H9 (cell line): ENCODE measurements at regions not wholly inside any gene's neighbourhood (a gene's known extent, or its start where the extent isn't known, plus 50 kb on each side); places are given as distances from the start of the nearest gene placed in this dataset.

Experiments used
- DNase-seq: peaks from one replicate; pipeline ENCODE4 v3.0.0-alpha.2; 2017
- H2AFZ ChIP-seq: one replicate; pipeline ENCODE4 v1.6.1; 2013; ENCODE audit warnings: mild to moderate bottlenecking, low read length, control low read depth, moderate library complexity
- H2AK5ac ChIP-seq: 2 replicates; pipeline ENCODE4 v1.6.1; 2013; ENCODE audit warnings: low read length, control low read depth, mixed read lengths; ENCODE audit not compliant: insufficient read length
- H2BK120ac ChIP-seq: one replicate; pipeline ENCODE4 v1.6.1; 2013; ENCODE audit warnings: low read depth, mild to moderate bottlenecking, low read length, control low read depth, inconsistent platforms; ENCODE audit not compliant: poor library complexity, severe bottlenecking
- H2BK12ac ChIP-seq: 2 replicates; pipeline ENCODE4 v1.6.1; 2013; ENCODE audit warnings: low read length, control low read depth, mixed read lengths, low read depth; ENCODE audit not compliant: insufficient read length
- H2BK15ac ChIP-seq: 2 replicates; pipeline ENCODE4 v1.6.1; 2013; ENCODE audit warnings: low read depth, low read length, control low read depth
- H2BK20ac ChIP-seq: one replicate; pipeline ENCODE4 v1.6.1; 2013; ENCODE audit warnings: low read depth, mild to moderate bottlenecking, low read length, control low read depth, inconsistent platforms; ENCODE audit not compliant: poor library complexity, severe bottlenecking
- H2BK5ac ChIP-seq: 2 replicates; pipeline ENCODE4 v1.6.1; 2013; ENCODE audit warnings: low read length, control low read depth, mixed read lengths; ENCODE audit not compliant: insufficient read length
- H3K14ac ChIP-seq: 2 replicates; pipeline ENCODE4 v1.6.1; 2013; ENCODE audit warnings: low read length, control low read depth; ENCODE audit not compliant: insufficient read depth
- H3K18ac ChIP-seq: 2 replicates; pipeline ENCODE4 v1.6.1; 2013; ENCODE audit warnings: low read depth, mild to moderate bottlenecking, mixed read lengths, low read length, control low read depth; ENCODE audit not compliant: insufficient read length
- H3K23ac ChIP-seq: 2 replicates; pipeline ENCODE4 v1.6.1; 2013; ENCODE audit warnings: low read length, control low read depth, mixed read lengths, low read depth; ENCODE audit not compliant: insufficient read length
- H3K23me2 ChIP-seq: 2 replicates; pipeline ENCODE4 v1.6.1; 2013; ENCODE audit warnings: low read depth, mild to moderate bottlenecking, mixed read lengths, low read length, control low read depth; ENCODE audit not compliant: insufficient read length, poor library complexity, severe bottlenecking
- H3K27ac ChIP-seq: 2 replicates; pipeline ENCODE4 v1.5.1; 2013; ENCODE audit warnings: low read length, control low read depth, mixed read lengths, low read depth; ENCODE audit not compliant: insufficient read length
- H3K27me3 ChIP-seq: 2 replicates; pipeline ENCODE4 v1.6.1; 2013; ENCODE audit warnings: low read length, control low read depth, inconsistent platforms; ENCODE audit not compliant: insufficient read depth
- H3K4ac ChIP-seq: 2 replicates; pipeline ENCODE4 v1.6.1; 2013; ENCODE audit warnings: low read depth, mild to moderate bottlenecking, control low read depth, inconsistent platforms, low read length, moderate library complexity
- H3K4me1 ChIP-seq: 2 replicates; pipeline ENCODE4 v1.6.1; 2013; ENCODE audit warnings: low read length, control low read depth, inconsistent platforms; ENCODE audit not compliant: insufficient read depth
- H3K4me2 ChIP-seq: 2 replicates; pipeline ENCODE4 v1.6.1; 2013; ENCODE audit warnings: low read length, control low read depth, mixed read lengths; ENCODE audit not compliant: insufficient read length, insufficient read depth
- H3K56ac ChIP-seq: 2 replicates; pipeline ENCODE4 v1.6.1; 2013; ENCODE audit warnings: low read depth, mild to moderate bottlenecking, mixed read lengths, low read length, control low read depth; ENCODE audit not compliant: insufficient read length
- H3K79me1 ChIP-seq: 2 replicates; pipeline ENCODE4 v1.6.1; 2013; ENCODE audit warnings: low read depth, mild to moderate bottlenecking, moderate library complexity, low read length, control low read depth, inconsistent platforms; ENCODE audit not compliant: insufficient read depth, poor library complexity, severe bottlenecking
- H3K79me2 ChIP-seq: 2 replicates; pipeline ENCODE4 v1.6.1; 2013; ENCODE audit warnings: low read length, control low read depth, inconsistent platforms; ENCODE audit not compliant: insufficient read depth
- H3K9ac ChIP-seq: 2 replicates; pipeline ENCODE4 v1.6.1; 2013; ENCODE audit warnings: low read length, control low read depth, mixed read lengths; ENCODE audit not compliant: insufficient read length; ENCODE audit errors: extremely low read depth
- H3K9me3 ChIP-seq: one replicate; pipeline ENCODE4 v1.6.1; 2013; ENCODE audit warnings: low read depth, low read length, inconsistent platforms; ENCODE audit not compliant: control insufficient read depth
- H3T11ph ChIP-seq: one replicate; pipeline ENCODE4 v1.6.1; 2013; ENCODE audit warnings: mild to moderate bottlenecking, low read length, control low read depth, inconsistent platforms
- H4K20me1 ChIP-seq: one replicate; pipeline ENCODE4 v1.6.1; 2013; ENCODE audit not compliant: control insufficient read depth, insufficient read length, insufficient read depth
- H4K5ac ChIP-seq: 2 replicates; pipeline ENCODE4 v1.6.1; 2013; ENCODE audit warnings: low read depth, mild to moderate bottlenecking, mixed read lengths, low read length, control low read depth; ENCODE audit not compliant: insufficient read length
- H4K8ac ChIP-seq: replicated peaks from 2 replicates; pipeline ENCODE4 v1.6.1; 2013; ENCODE audit warnings: low read length, control low read depth, mixed read lengths, low read depth; ENCODE audit not compliant: insufficient read length
- H4K91ac ChIP-seq: 2 replicates; pipeline ENCODE4 v1.6.1; 2013; ENCODE audit warnings: low read depth, mild to moderate bottlenecking, moderate library complexity, mixed read lengths, low read length, control low read depth; ENCODE audit not compliant: insufficient read length
- H3K27ac Mint-ChIP-seq, 3 experiments: 2 replicates in 2 of 3; 3 replicates in 1 of 3; pipeline ENCODE4 v1.8.0; 2020 to 2021; ENCODE audit warnings: mixed read lengths in 3 of 3, mild to moderate bottlenecking in 1 of 3, moderate library complexity in 1 of 3
- H3K27me3 Mint-ChIP-seq: 2 replicates; pipeline ENCODE4 v1.8.0; 2021; ENCODE audit warnings: low read depth, mild to moderate bottlenecking, moderate library complexity, mixed read lengths
- H3K36me3 Mint-ChIP-seq, 3 experiments: 2 replicates in 2 of 3; 3 replicates in 1 of 3; pipeline ENCODE4 v1.8.0; 2020 to 2021; ENCODE audit warnings: low read depth in 3 of 3, mixed read lengths in 3 of 3; ENCODE audit not compliant: insufficient read depth in 1 of 3
- H3K4me1 Mint-ChIP-seq, 2 experiments: 2 replicates each; pipeline ENCODE4 v1.8.0; 2020; ENCODE audit warnings: mixed read lengths in 2 of 2
- H3K4me3 Mint-ChIP-seq, 2 experiments: 2 replicates in 1 of 2; 3 replicates in 1 of 2; pipeline ENCODE4 v1.8.0; 2020 to 2021; ENCODE audit warnings: mild to moderate bottlenecking in 2 of 2, mixed read lengths in 2 of 2, moderate library complexity in 1 of 2
- H3K9me3 Mint-ChIP-seq, 2 experiments: 2 replicates in 1 of 2; 3 replicates in 1 of 2; pipeline ENCODE4 v1.8.0; 2020; ENCODE audit warnings: mild to moderate bottlenecking in 2 of 2, mixed read lengths in 2 of 2, moderate library complexity in 1 of 2
- CTCF ChIP-seq: fragments of 200-600 bp; sonication (generic); conservative IDR thresholded peaks from 3 replicates; pipeline ENCODE4 v1.8.0; 2021; ENCODE audit warnings: antibody characterized with exemption, mild to moderate bottlenecking
- WGBS: extraction: QIAGEN DNeasy Blood & Tissue Kit; methylation state at CpG from one replicate; pipeline ENCODE4 v1.1.7; 2013; ENCODE audit warnings: missing lambda C conversion rate, low lambda C conversion rate, mixed read lengths; ENCODE audit not compliant: insufficient read length; ENCODE audit errors: extremely low coverage; 5-methylcytosine and 5-hydroxymethylcytosine counted together

DNA sequence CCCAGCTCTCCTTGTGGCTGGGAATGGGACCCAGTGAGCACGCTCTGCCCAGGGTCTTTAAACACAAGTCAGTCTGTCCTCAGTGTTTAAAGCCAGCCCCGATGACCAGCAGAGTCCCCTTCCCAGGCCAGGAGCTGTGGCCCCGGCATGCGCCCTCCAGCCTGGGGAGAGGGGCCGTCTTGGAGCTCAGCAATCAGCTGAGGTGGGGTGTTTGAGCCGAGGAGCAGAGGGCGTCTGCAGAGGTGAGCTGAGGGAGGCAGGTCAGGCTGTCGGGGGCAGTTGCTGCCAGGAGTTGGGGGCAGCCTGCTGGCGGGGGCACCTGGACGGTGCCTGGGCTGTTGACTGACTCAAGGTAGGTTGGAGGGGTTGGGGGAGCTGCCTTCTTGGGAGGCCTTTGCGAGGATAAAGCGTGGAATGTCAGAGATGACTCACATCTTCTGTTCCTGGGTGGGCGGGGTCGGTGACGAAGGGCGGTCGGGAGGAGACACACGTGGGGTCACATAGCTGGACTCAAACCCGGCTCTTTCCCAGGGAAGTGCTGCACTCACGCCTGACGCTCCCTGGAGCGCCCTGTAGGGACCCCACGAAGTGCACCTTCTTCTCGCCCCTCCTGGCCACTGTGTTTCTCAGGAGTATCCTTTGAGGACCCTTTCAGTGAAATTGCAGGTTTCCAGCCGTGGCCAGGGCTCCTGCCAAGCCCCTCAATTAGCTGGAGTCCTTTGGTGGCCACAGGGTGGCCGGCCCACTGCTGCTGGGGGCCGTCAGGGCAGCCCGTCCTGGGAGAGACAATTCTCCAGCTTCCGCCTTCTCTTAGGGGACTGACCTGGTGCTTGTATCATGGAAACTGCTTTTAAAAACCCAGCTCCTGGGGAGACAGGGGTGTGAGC is 86.2 kb downstream of the SIK1 start:
- Histone ChIP-seq H3K14ac (no peak overlapping the region), H4K5ac (no peak overlapping the region), H3K23ac (no peak overlapping the region), H2BK20ac (no peak overlapping the region), H2AFZ (no peak overlapping the region), H3K79me2 (no peaks in the 10 kb centered on the region), H3K4me1 (no peaks in the 10 kb centered on the region), H3K56ac (no peak overlapping the region), H3K27me3 (no peaks in the 10 kb centered on the region), H3T11ph (no peak overlapping the region), H3K27ac (no peak overlapping the region), H4K8ac (no peak overlapping the region), H2BK120ac (no peak overlapping the region), H3K18ac (peak overlapping the region; percentile 12), H3K9me3 (no peaks in the 10 kb centered on the region), H4K20me1 (no peaks in the 10 kb centered on the region), H3K4me2 (no peak overlapping the region), H3K79me1 (no peaks in the 10 kb centered on the region), H2BK12ac (no peak overlapping the region), H2BK5ac (no peak overlapping the region), H4K91ac (no peak overlapping the region), H2AK5ac (no peak overlapping the region), H3K23me2 (no peaks in the 10 kb centered on the region), H3K9ac (no peak overlapping the region), H2BK15ac (no peak overlapping the region), H3K4ac (no peak overlapping the region)
- Mint-ChIP-seq H3K36me3 (peaks cover 2 to 23% (median 13%) of the 10 kb centered on the region in 3 experiments), H3K9me3 (peaks cover 21 to 28% of the 10 kb centered on the region in 2 experiments), H3K4me3 (no peak overlapping the region; a peak in 1 of 5 replicates), H3K4me1 (peaks cover 4 to 13% of the 10 kb centered on the region in 2 experiments; a peak in 3 of 4 replicates), H3K27ac (peak overlapping the region in 1 of 3 experiments; percentile 40; a peak in 2 of 7 replicates), H3K27me3 (peaks cover 2% of the 10 kb centered on the region)
- no peak for DNase-seq
- TF ChIP-seq CTCF, result no peak
- WGBS, result no CpG with 5 or more reads among the region's 29 CpGs
